PC-3 (cell line): ENCODE measurements at regions not wholly inside any gene's neighbourhood (a gene's known extent, or its start where the extent isn't known, plus 50 kb on each side); places are given as distances from the start of the nearest gene placed in this dataset.

Source experiments
- CTCF ChIP-seq: fragments of 300-600 bp; sonication (generic); conservative IDR thresholded peaks from 2 replicates; pipeline ENCODE4 v1.5.1; 2017; ENCODE audit warnings: antibody characterized with exemption, low read depth, mild to moderate bottlenecking, low read length
- EZH2 ChIP-seq: fragments of 300-600 bp; sonication (generic); IDR thresholded peaks from one replicate; pipeline ENCODE4 v1.6.1; 2017; ENCODE audit warnings: antibody characterized with exemption, mild to moderate bottlenecking, low read length; ENCODE audit not compliant: unreplicated experiment
- EZH2phosphoT487 ChIP-seq: fragments of 300-600 bp; sonication (generic); IDR thresholded peaks from 2 replicates; pipeline ENCODE4 v1.6.1; 2018; ENCODE audit warnings: mild to moderate bottlenecking, antibody characterized with exemption, low read length, borderline replicate concordance

GRCh38 chr6:76495909-76496308 lies 423.4 kb upstream of the IMPG1 start:
- TF ChIP-seq EZH2 (no peak), CTCF (no peak), EZH2phosphoT487 (no peak)
